OCI-LY3 (cell line): ENCODE measurements at regions not wholly inside any gene's neighbourhood (a gene's known extent, or its start where the extent isn't known, plus 50 kb on each side); places are given as distances from the start of the nearest gene placed in this dataset.

Experiments
- H2AFZ ChIP-seq: fragments of 200-600, 300-600 bp; shearing (Covaris generic); 2 replicates; pipeline ENCODE4 v1.6.0; 2014; ENCODE audit warnings: antibody characterized with exemption, low read depth, low read length
- H3K27ac ChIP-seq: fragments of 200-600, 300-600 bp; sonication (generic); 2 replicates; pipeline ENCODE4 v1.5.1; 2014; ENCODE audit warnings: mild to moderate bottlenecking, low read length, moderate library complexity, mixed read lengths
- H3K27me3 ChIP-seq: fragments of 200-600, 300-600 bp; sonication (generic); 2 replicates; pipeline ENCODE4 v1.6.1; 2014; ENCODE audit warnings: low read depth, low read length, mixed read lengths
- H3K36me3 ChIP-seq: fragments of 200-600, 300-600 bp; sonication (generic); replicated peaks from 2 replicates; pipeline ENCODE3; 2014; ENCODE audit warnings: low read depth, low read length, mixed read lengths
- H3K4me1 ChIP-seq: fragments of 300-600, 200-600 bp; sonication (generic); 2 replicates; pipeline ENCODE4 v1.6.1; 2014; ENCODE audit warnings: low read length, mixed read lengths
- H3K4me2 ChIP-seq: fragments of 200-600, 300-600 bp; sonication (generic); 2 replicates; pipeline ENCODE4 v1.6.1; 2014; ENCODE audit warnings: low read length, mixed read lengths
- H3K4me3 ChIP-seq: fragments of 300-600, 200-600 bp; sonication (generic); 2 replicates; pipeline ENCODE4 v1.5.1; 2014; ENCODE audit warnings: antibody characterized with exemption, mild to moderate bottlenecking, low read length, moderate library complexity
- H3K79me2 ChIP-seq: fragments of 300-600, 200-600 bp; shearing (Covaris generic); 2 replicates; pipeline ENCODE4 v1.6.1; 2014; ENCODE audit warnings: mild to moderate bottlenecking, low read length, mixed read lengths
- H3K9ac ChIP-seq: fragments of 300-600, 200-600 bp; shearing (Covaris generic); 2 replicates; pipeline ENCODE4 v1.6.0; 2014; ENCODE audit warnings: mild to moderate bottlenecking, low read length, moderate library complexity
- H3K9me3 ChIP-seq: fragments of 200-600, 300-600 bp; shearing (Covaris generic); 2 replicates; pipeline ENCODE4 v1.6.1; 2014; ENCODE audit warnings: low read length, mixed read lengths; ENCODE audit not compliant: insufficient read depth
- H4K20me1 ChIP-seq: fragments of 200-600, 300-600 bp; sonication (generic); 2 replicates; pipeline ENCODE4 v1.6.1; 2016; ENCODE audit warnings: low read length, mixed read lengths; ENCODE audit not compliant: insufficient read depth
- CTCF ChIP-seq: fragments of 200-600, 300-600 bp; sonication (generic); IDR thresholded peaks from 2 replicates; pipeline ENCODE4 v1.5.1; 2014; ENCODE audit warnings: antibody characterized with exemption, low read length, low read depth
- EZH2phosphoT487 ChIP-seq: fragments of 200-600 bp; shearing (Covaris generic); IDR thresholded peaks from 2 replicates; pipeline ENCODE4 v1.6.1; 2018; ENCODE audit warnings: antibody characterized with exemption, mixed run types, low read depth

GRCh38 chr1:193574913-193575312, 388.5 kb upstream of the B3GALT2 start:
- no peaks in the 10 kb centered on the region for H3K79me2 ChIP-seq
- no peak overlapping the region for H3K4me2 ChIP-seq
- peaks cover 1% of the 10 kb centered on the region for H3K4me1 ChIP-seq
- no peaks in the 10 kb centered on the region for H4K20me1 ChIP-seq
- H3K9ac ChIP-seq, result no peak overlapping the region
- H2AFZ ChIP-seq, result no peak overlapping the region
- no peaks in the 10 kb centered on the region for H3K27me3 ChIP-seq
- TF ChIP-seq CTCF, result no peak
- no peak for TF ChIP-seq EZH2phosphoT487
- H3K9me3 ChIP-seq, result no peaks in the 10 kb centered on the region
- H3K36me3 ChIP-seq, result no peaks in the 10 kb centered on the region
- no peak overlapping the region for H3K27ac ChIP-seq
- no peak overlapping the region for H3K4me3 ChIP-seq

GRCh38 chr1:193569983-193570269, 383.5 kb upstream of the B3GALT2 start:
- no peak overlapping the region for H3K4me3 ChIP-seq
- no peaks in the 10 kb centered on the region for H3K27me3 ChIP-seq
- H3K9ac ChIP-seq, result no peak overlapping the region
- no peak overlapping the region for H3K27ac ChIP-seq
- no peak for TF ChIP-seq EZH2phosphoT487
- TF ChIP-seq CTCF, result no peak
- H3K36me3 ChIP-seq, result no peaks in the 10 kb centered on the region
- no peaks in the 10 kb centered on the region for H4K20me1 ChIP-seq
- H2AFZ ChIP-seq, result no peak overlapping the region
- H3K9me3 ChIP-seq, result no peaks in the 10 kb centered on the region
- H3K79me2 ChIP-seq, result no peaks in the 10 kb centered on the region
- peaks cover 19% of the 10 kb centered on the region for H3K4me1 ChIP-seq
- H3K4me2 ChIP-seq, result no peak overlapping the region

GRCh38 chr1:193569096-193569982, 382.9 kb upstream of the B3GALT2 start:
- H3K4me1 ChIP-seq, result peaks cover 19% of the 10 kb centered on the region
- H3K9me3 ChIP-seq, result no peaks in the 10 kb centered on the region
- H3K27me3 ChIP-seq, result no peaks in the 10 kb centered on the region
- H3K9ac ChIP-seq, result no peak overlapping the region
- no peaks in the 10 kb centered on the region for H3K79me2 ChIP-seq
- TF ChIP-seq EZH2phosphoT487, result no peak
- TF ChIP-seq CTCF, result no peak
- H3K27ac ChIP-seq, result no peak overlapping the region
- no peak overlapping the region for H3K4me2 ChIP-seq
- H4K20me1 ChIP-seq, result no peaks in the 10 kb centered on the region
- no peaks in the 10 kb centered on the region for H3K36me3 ChIP-seq
- no peak overlapping the region for H3K4me3 ChIP-seq
- H2AFZ ChIP-seq, result no peak overlapping the region

- H2AFZ ChIP-seq, result no peak overlapping the region
- H3K27ac ChIP-seq, result no peak overlapping the region
- H3K9me3 ChIP-seq, result no peaks in the 10 kb centered on the region
- H3K4me3 ChIP-seq, result no peak overlapping the region
- peaks cover 19% of the 10 kb centered on the region for H3K4me1 ChIP-seq
- H3K27me3 ChIP-seq, result no peaks in the 10 kb centered on the region
- H3K9ac ChIP-seq, result no peak overlapping the region
- H3K4me2 ChIP-seq, result no peak overlapping the region
- TF ChIP-seq EZH2phosphoT487 (no peak), CTCF (no peak)
- no peaks in the 10 kb centered on the region for H3K79me2 ChIP-seq
- H4K20me1 ChIP-seq, result no peaks in the 10 kb centered on the region
- H3K36me3 ChIP-seq, result no peaks in the 10 kb centered on the region
Measured at GRCh38 chr1:193568512-193568911, 382.1 kb upstream of the B3GALT2 start.
